GM12878 (cell line): ENCODE measurements at regions not wholly inside any gene's neighbourhood (a gene's known extent, or its start where the extent isn't known, plus 50 kb on each side); places are given as distances from the start of the nearest gene placed in this dataset.

ENCODE experiments used
- ATAC-seq: fragments of 200-7000 bp; cut with Tn5 transposase; 3 replicates; pipeline ENCODE4 v1.9.1; 2020; ENCODE audit warnings: mild to moderate bottlenecking, moderate library complexity
- BruUV-seq: library from RNA; stranded (reverse); fragments of 400-500 nt; replicated peaks from 2 replicates; lab custom pipeline; 2021; lab: Mats Ljungman, UMichigan
- CTCF ChIA-PET: fragments of 300-600 bp; sonication (Branson Sonifier 250); formaldehyde crosslinking; extraction: SDS; loops from one replicate; lab custom pipeline; 2021; ENCODE audit warnings: inconsistent platforms; lab: Yijun Ruan, JAX
- POLR2A ChIA-PET: fragments of 350-600 bp; formaldehyde crosslinking; extraction: SDS; loops from one replicate; lab custom pipeline; 2021; ENCODE audit warnings: inconsistent platforms; lab: Charles Lee
- RAD21 ChIA-PET: fragments of 300-600 bp; sonication (Branson Sonifier 250); formaldehyde crosslinking; loops from one replicate; lab custom pipeline; 2023; ENCODE audit warnings: antibody characterized with exemption; ENCODE audit not compliant: unreplicated experiment; lab: Charles Lee
- SMC1A ChIA-PET: fragments of 300-600 bp; sonication (Branson Sonifier 250); formaldehyde crosslinking; loops from one replicate; lab custom pipeline; 2023; ENCODE audit not compliant: unreplicated experiment, uncharacterized antibody; lab: Charles Lee
- DNase-seq: peaks from one replicate; pipeline ENCODE4 v3.0.0-alpha.2; 2011; ENCODE audit warnings: low read depth, low spot score
- FAIRE-seq: peaks from 3 replicates; lab custom pipeline; 2011; peaks lifted over from hg19 to GRCh38; lab: Jason Lieb, UNC
- H2AFZ ChIP-seq: 2 replicates; pipeline ENCODE4 v1.6.0; 2011; ENCODE audit warnings: low read depth, low read length, control low read depth; ENCODE audit not compliant: control insufficient read depth
- H3K27ac ChIP-seq: 2 replicates; pipeline ENCODE4 v1.5.1; 2011; ENCODE audit warnings: control low read depth; ENCODE audit not compliant: control insufficient read depth, insufficient read depth
- H3K27me3 ChIP-seq, 2 experiments: replicated peaks in 1 of 2; 2 replicates each; pipeline versions ENCODE4 v1.6.0 to v1.6.1; 2011; ENCODE audit warnings: low read length in 1 of 2; ENCODE audit not compliant: control insufficient read depth in 2 of 2, insufficient read depth in 2 of 2
- H3K36me3 ChIP-seq, 2 experiments: 2 replicates each; pipeline ENCODE4 v1.5.1; 2011; ENCODE audit warnings: low read length in 1 of 2; ENCODE audit not compliant: control insufficient read depth in 2 of 2, insufficient read depth in 2 of 2
- H3K4me1 ChIP-seq: 2 replicates; pipeline ENCODE4 v1.6.1; 2011; ENCODE audit warnings: mild to moderate bottlenecking, low read length, moderate library complexity, mixed read lengths; ENCODE audit not compliant: control insufficient read depth, insufficient read depth
- H3K4me2 ChIP-seq: 2 replicates; pipeline ENCODE4 v1.6.0; 2011; ENCODE audit warnings: control low read depth; ENCODE audit not compliant: control insufficient read depth, insufficient read depth
- H3K4me3 ChIP-seq: fragments of 200-600 bp; sonication (generic); 2 replicates; pipeline ENCODE4 v1.5.1; 2016
- H3K79me2 ChIP-seq: 2 replicates; pipeline ENCODE4 v1.6.0; 2011; ENCODE audit warnings: low read length; ENCODE audit not compliant: control insufficient read depth, insufficient read depth
- H3K9ac ChIP-seq: 2 replicates; pipeline ENCODE4 v1.8.0; 2011; ENCODE audit warnings: low read length, control low read depth, mixed read lengths; ENCODE audit not compliant: control insufficient read depth, insufficient read depth
- H3K9me3 ChIP-seq: replicated peaks from 3 replicates; pipeline ENCODE4 v1.5.1; 2011; ENCODE audit warnings: mild to moderate bottlenecking, low read length; ENCODE audit not compliant: control insufficient read depth, insufficient read depth
- H4K20me1 ChIP-seq: 2 replicates; pipeline ENCODE4 v1.6.0; 2011; ENCODE audit not compliant: control insufficient read depth, insufficient read depth
- BCL11A ChIP-seq: IDR thresholded peaks from 2 replicates; pipeline ENCODE4 v1.6.1; 2011; ENCODE audit warnings: low read depth, low read length
- CTCF ChIP-seq, 3 experiments: IDR thresholded peaks in 2 of 3; conservative IDR thresholded peaks in 1 of 3; 2 replicates each; pipeline ENCODE4 v1.5.1; 2011; ENCODE audit warnings: low read depth in 3 of 3, low read length in 3 of 3, mild to moderate bottlenecking in 3 of 3, control low read depth in 2 of 3, moderate library complexity in 2 of 3, inconsistent platforms in 1 of 3, mixed read lengths in 1 of 3; ENCODE audit not compliant: control insufficient read depth in 2 of 3, insufficient read depth in 1 of 3; ENCODE audit errors: extremely low read depth in 1 of 3
- DPF2 ChIP-seq: fragments of 450-650 bp; IDR thresholded peaks from 2 replicates; pipeline ENCODE4 v1.6.1; 2017; ENCODE audit warnings: mild to moderate bottlenecking
- HCFC1 ChIP-seq: fragments of 150-350 bp; IDR thresholded peaks from 2 replicates; pipeline ENCODE4 v1.6.1; 2014; ENCODE audit warnings: low read length
- MTA3 ChIP-seq: IDR thresholded peaks from 2 replicates; pipeline ENCODE4 v1.6.1; 2012; ENCODE audit warnings: low read length, inconsistent platforms, borderline replicate concordance
- SMAD5 ChIP-seq: IDR thresholded peaks from 2 replicates; pipeline ENCODE4 v1.6.1; 2016; ENCODE audit warnings: antibody characterized with exemption, low read depth
- STAT1 ChIP-seq: fragments of 450-650 bp; conservative IDR thresholded peaks from 2 replicates; pipeline ENCODE4 v1.6.1; 2014; ENCODE audit warnings: antibody characterized with exemption, mild to moderate bottlenecking
- TAF1 ChIP-seq: IDR thresholded peaks from 2 replicates; pipeline ENCODE4 v1.6.1; 2011; ENCODE audit warnings: mild to moderate bottlenecking, low read depth, low read length, borderline replicate concordance
- TCF7 ChIP-seq: IDR thresholded peaks from 2 replicates; pipeline ENCODE4 v1.6.1; 2014; ENCODE audit warnings: antibody characterized with exemption, borderline replicate concordance
- WGBS: methylation state at CpG from one replicate; pipeline ENCODE4 v1.1.6; 2016; ENCODE audit warnings: low lambda C conversion rate; ENCODE audit not compliant: insufficient replicate concordance, insufficient coverage; ENCODE audit errors: missing lambda C conversion rate; 5-methylcytosine and 5-hydroxymethylcytosine counted together
- in situ Hi-C: fragments of 300-500 bp; cut with MboI; formaldehyde crosslinking; loops from 9 replicates; pipeline ENCODE4 v1.14.3; 2018; ENCODE audit warnings: mixed read lengths
- intact Hi-C: fragments of 100-400 bp; cut with micrococcal nuclease; formaldehyde crosslinking; loops from one replicate; pipeline ENCODE4 v1.14.2; 2022; ENCODE audit not compliant: unreplicated experiment
- TF ChIP-seq, protein P1 (sequence below): IDR thresholded peaks from 2 replicates; pipeline ENCODE4 v1.6.1; 2012; ENCODE audit warnings: mild to moderate bottlenecking, low read depth, low read length
- TF ChIP-seq, protein P2 (sequence below): fragments of 150-350 bp; IDR thresholded peaks from 2 replicates; pipeline ENCODE4 v1.6.1; 2016; ENCODE audit warnings: low read depth, low read length
- TF ChIP-seq, protein P3 (sequence below): fragments of 450-650 bp; IDR thresholded peaks from 2 replicates; pipeline ENCODE4 v1.6.1; 2018; ENCODE audit warnings: mild to moderate bottlenecking, low read depth, moderate library complexity; ENCODE audit not compliant: partially characterized antibody

GRCh38 chr11:91308069-91308468 lies 916.5 kb upstream of the FAT3 start (continued):
- TF ChIP-seq, protein P1, sequence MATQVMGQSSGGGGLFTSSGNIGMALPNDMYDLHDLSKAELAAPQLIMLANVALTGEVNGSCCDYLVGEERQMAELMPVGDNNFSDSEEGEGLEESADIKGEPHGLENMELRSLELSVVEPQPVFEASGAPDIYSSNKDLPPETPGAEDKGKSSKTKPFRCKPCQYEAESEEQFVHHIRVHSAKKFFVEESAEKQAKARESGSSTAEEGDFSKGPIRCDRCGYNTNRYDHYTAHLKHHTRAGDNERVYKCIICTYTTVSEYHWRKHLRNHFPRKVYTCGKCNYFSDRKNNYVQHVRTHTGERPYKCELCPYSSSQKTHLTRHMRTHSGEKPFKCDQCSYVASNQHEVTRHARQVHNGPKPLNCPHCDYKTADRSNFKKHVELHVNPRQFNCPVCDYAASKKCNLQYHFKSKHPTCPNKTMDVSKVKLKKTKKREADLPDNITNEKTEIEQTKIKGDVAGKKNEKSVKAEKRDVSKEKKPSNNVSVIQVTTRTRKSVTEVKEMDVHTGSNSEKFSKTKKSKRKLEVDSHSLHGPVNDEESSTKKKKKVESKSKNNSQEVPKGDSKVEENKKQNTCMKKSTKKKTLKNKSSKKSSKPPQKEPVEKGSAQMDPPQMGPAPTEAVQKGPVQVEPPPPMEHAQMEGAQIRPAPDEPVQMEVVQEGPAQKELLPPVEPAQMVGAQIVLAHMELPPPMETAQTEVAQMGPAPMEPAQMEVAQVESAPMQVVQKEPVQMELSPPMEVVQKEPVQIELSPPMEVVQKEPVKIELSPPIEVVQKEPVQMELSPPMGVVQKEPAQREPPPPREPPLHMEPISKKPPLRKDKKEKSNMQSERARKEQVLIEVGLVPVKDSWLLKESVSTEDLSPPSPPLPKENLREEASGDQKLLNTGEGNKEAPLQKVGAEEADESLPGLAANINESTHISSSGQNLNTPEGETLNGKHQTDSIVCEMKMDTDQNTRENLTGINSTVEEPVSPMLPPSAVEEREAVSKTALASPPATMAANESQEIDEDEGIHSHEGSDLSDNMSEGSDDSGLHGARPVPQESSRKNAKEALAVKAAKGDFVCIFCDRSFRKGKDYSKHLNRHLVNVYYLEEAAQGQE = no peak
- TF ChIP-seq TAF1 = no peak

- no peak overlapping the region for H3K27ac ChIP-seq
- no peak overlapping the region for H3K9ac ChIP-seq
- H2AFZ ChIP-seq = no peak overlapping the region
- no TSS peak for BruUV-seq
- no peaks in the 10 kb centered on the region for H3K4me1 ChIP-seq
- H3K79me2 ChIP-seq = no peaks in the 10 kb centered on the region
- no peaks in the 10 kb centered on the region for H4K20me1 ChIP-seq
- intact Hi-C loops = no loop called here
- 0% methylated on average over 2 of the region's 2 CpGs for WGBS
- ChIA-PET CTCF (interaction anchor here (2.0 kb wide), 1 partner anchor 10 kb away, joined by 4 read pairs; no protein-coding TSS in a partner anchor), RAD21 (no interaction called here), SMC1A (interaction anchor here (1.0 to 1.4 kb wide), 2 partner anchors 9 to 16 kb away, joined by 3 to 4 read pairs; no protein-coding TSS in a partner anchor), POLR2A (no interaction called here)
- in situ Hi-C loops = no loop called here
- no peak overlapping the region for H3K4me3 ChIP-seq
- H3K4me2 ChIP-seq = no peak overlapping the region
- FAIRE-seq (no peak), ATAC-seq (no peak), DNase-seq (no peak)
- H3K27me3 ChIP-seq = no peaks in the 10 kb centered on the region
- H3K9me3 ChIP-seq = no peaks in the 10 kb centered on the region
- no peaks in the 10 kb centered on the region for H3K36me3 ChIP-seq
- TF ChIP-seq MTA3 (no peak), HCFC1 (no peak), DPF2 (no peak), CTCF (IDR thresholded peaks at IDR 0.05 in 2 of 3, conservative IDR thresholded peaks at IDR 0.05 in 1 of 3; ENCODE audit: control insufficient read depth in 2 of 3, extremely low read depth in 1 of 3, insufficient read depth in 1 of 3, low read depth in 3 of 3, low read length in 3 of 3) (no peak), SMAD5 (no peak), TCF7 (no peak), STAT1 (no peak), BCL11A (no peak)
- TF ChIP-seq, protein P2, sequence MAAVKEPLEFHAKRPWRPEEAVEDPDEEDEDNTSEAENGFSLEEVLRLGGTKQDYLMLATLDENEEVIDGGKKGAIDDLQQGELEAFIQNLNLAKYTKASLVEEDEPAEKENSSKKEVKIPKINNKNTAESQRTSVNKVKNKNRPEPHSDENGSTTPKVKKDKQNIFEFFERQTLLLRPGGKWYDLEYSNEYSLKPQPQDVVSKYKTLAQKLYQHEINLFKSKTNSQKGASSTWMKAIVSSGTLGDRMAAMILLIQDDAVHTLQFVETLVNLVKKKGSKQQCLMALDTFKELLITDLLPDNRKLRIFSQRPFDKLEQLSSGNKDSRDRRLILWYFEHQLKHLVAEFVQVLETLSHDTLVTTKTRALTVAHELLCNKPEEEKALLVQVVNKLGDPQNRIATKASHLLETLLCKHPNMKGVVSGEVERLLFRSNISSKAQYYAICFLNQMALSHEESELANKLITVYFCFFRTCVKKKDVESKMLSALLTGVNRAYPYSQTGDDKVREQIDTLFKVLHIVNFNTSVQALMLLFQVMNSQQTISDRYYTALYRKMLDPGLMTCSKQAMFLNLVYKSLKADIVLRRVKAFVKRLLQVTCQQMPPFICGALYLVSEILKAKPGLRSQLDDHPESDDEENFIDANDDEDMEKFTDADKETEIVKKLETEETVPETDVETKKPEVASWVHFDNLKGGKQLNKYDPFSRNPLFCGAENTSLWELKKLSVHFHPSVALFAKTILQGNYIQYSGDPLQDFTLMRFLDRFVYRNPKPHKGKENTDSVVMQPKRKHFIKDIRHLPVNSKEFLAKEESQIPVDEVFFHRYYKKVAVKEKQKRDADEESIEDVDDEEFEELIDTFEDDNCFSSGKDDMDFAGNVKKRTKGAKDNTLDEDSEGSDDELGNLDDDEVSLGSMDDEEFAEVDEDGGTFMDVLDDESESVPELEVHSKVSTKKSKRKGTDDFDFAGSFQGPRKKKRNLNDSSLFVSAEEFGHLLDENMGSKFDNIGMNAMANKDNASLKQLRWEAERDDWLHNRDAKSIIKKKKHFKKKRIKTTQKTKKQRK = no peak
- TF ChIP-seq, protein P3, sequence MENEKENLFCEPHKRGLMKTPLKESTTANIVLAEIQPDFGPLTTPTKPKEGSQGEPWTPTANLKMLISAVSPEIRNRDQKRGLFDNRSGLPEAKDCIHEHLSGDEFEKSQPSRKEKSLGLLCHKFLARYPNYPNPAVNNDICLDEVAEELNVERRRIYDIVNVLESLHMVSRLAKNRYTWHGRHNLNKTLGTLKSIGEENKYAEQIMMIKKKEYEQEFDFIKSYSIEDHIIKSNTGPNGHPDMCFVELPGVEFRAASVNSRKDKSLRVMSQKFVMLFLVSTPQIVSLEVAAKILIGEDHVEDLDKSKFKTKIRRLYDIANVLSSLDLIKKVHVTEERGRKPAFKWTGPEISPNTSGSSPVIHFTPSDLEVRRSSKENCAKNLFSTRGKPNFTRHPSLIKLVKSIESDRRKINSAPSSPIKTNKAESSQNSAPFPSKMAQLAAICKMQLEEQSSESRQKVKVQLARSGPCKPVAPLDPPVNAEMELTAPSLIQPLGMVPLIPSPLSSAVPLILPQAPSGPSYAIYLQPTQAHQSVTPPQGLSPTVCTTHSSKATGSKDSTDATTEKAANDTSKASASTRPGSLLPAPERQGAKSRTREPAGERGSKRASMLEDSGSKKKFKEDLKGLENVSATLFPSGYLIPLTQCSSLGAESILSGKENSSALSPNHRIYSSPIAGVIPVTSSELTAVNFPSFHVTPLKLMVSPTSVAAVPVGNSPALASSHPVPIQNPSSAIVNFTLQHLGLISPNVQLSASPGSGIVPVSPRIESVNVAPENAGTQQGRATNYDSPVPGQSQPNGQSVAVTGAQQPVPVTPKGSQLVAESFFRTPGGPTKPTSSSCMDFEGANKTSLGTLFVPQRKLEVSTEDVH = no peak
Observed at GRCh38 chr11:91305402-91305801, 919.2 kb upstream of the FAT3 start.
